GM12872 (cell line): ENCODE measurements at regions not wholly inside any gene's neighbourhood (a gene's known extent, or its start where the extent isn't known, plus 50 kb on each side); places are given as distances from the start of the nearest gene placed in this dataset.

Experiments
- CTCF ChIP-seq: IDR thresholded peaks from 3 replicates; pipeline ENCODE4 v1.5.1; 2011; ENCODE audit warnings: low read depth, mild to moderate bottlenecking, low read length, moderate library complexity; ENCODE audit not compliant: insufficient read depth

GRCh38 chr10:124227055-124227975 lies 133.9 kb upstream of the CHST15 start:
- no peak for TF ChIP-seq CTCF

DNA sequence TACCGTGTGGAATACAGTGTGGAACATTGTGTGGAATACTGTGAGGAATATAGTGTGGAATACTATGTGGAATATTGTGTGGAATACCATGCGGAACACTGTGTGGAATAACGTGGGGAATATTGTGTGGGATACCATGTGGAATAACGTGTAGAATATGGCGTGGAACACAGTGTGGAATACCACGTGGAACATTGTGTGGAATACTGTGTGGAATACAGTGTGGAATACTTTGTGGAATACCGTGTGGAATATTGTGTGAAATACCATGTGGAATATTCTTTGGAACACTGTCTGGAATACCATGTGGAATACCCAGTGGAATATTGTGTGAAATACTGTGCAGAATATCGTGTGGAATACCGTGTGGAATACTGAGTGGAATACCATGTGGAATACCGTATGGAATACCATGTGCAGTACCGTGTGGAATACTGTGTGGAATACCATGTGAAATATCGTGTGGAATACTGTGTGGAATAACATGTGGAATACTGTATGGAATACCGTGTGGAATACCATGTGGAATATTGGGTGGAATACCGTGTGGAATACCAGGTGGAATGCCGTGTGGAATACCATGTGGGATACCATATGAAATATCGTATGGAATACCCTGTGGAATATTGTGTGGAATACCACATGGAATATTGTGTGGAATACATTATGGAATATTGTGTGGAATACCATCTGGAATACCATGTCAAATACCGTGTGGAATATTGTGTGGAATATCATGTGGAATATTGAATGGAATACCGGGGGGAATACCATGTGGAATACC lies 133.1 kb upstream of the CHST15 start:
- TF ChIP-seq CTCF: no peak

- TF ChIP-seq CTCF: no peak
Observed at GRCh38 chr10:124225467-124226270, 132.3 kb upstream of the CHST15 start.

GRCh38 chr10:124225029-124225466 lies 131.7 kb upstream of the CHST15 start:
- no peak for TF ChIP-seq CTCF

DNA sequence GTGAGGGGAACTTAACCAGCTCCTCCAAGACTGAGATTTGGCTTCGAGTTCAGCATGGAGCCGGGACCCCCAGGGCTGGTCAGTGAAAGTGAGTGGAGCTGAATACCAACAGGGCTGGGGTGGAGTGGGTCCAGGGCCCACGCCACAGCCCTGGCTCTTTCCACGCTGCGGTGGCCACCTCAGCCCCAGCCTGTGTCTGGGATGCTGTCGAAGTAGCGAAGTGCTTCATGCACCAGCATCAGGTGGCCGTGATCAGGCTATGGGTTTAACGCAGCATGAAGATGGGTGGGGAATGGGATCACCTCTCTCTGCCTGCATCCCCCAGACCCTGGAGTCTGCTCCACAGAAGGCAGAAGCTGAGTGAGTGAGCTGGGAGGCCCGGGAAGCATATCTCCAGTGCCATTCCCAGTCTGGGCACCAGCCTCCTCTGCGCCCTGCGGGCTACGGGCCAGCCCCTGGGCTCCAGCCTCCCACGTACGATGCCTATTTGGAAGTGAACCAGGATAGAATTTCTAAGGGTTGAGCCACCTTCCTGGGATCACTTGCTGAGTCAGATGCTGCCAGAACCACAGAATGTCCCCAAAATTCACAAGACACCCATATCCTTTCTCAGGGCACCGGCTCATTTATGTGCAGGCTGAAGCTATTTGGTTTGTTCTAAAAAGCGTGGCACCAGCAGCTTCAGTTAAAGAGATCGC lies 131.1 kb upstream of the CHST15 start:
- no peak for TF ChIP-seq CTCF

DNA sequence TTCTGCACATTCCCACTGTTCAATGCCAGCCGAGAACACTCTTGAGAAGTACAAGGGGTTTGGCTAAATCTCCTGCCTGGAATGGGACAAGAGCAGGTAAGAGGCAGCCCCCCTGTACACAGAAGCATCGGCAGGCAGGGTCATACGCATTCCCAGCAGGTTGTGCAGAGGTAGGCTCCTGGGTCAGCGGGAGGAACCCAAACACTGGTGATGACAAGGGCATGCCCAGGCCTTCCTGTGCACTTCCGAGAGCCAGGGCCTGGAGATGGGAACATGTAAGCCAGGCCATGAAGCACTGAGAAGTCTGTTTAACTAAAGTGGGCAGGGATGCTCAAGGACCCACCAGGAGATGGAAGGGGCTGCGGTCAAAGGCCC lies 130.3 kb upstream of the CHST15 start:
- TF ChIP-seq CTCF: no peak
